Dedifferentiated amniotic fluid mesenchymal stem cell (primary cell): ENCODE measurements at regions not wholly inside any gene's neighbourhood (a gene's known extent, or its start where the extent isn't known, plus 50 kb on each side); places are given as distances from the start of the nearest gene placed in this dataset.
"Not testable (repeated sequence)": the region's sequence is repeated elsewhere in the genome, so short reads cannot be mapped to it uniquely, and the experiment has no call there.

Source experiments
- DNase-seq: peaks from one replicate; pipeline ENCODE4 v3.0.0-alpha.2; 2016; ENCODE audit errors: extremely low spot score

GRCh38 chr20:29687438-29687837 lies 1570.0 kb upstream of the DEFB115 start:
- no peak for DNase-seq

- DNase-seq = no peak
Measured at GRCh38 chr20:29689411-29690225, 1567.8 kb upstream of the DEFB115 start.

GRCh38 chr20:29690274-29690673 lies 1567.2 kb upstream of the DEFB115 start:
- DNase-seq = no peak

GRCh38 chr20:29740601-29740950 lies 1516.9 kb upstream of the DEFB115 start:
- no peak for DNase-seq

- no peak for DNase-seq
Measured at GRCh38 chr20:29740951-29741593, 1516.4 kb upstream of the DEFB115 start.

- DNase-seq = no peak
Measured at GRCh38 chr20:29741594-29741893, 1515.9 kb upstream of the DEFB115 start.

GRCh38 chr20:29741894-29742698 lies 1515.4 kb upstream of the DEFB115 start:
- no peak for DNase-seq

- DNase-seq = no peak
Measured at GRCh38 chr20:29742699-29743100, 1514.8 kb upstream of the DEFB115 start.

- DNase-seq = no peak
Measured at GRCh38 chr20:29743101-29743931, 1514.1 kb upstream of the DEFB115 start.

- no peak for DNase-seq
Measured at GRCh38 chr20:29744071-29744470, 1513.4 kb upstream of the DEFB115 start.

GRCh38 chr20:29745534-29746245 lies 1511.8 kb upstream of the DEFB115 start:
- not testable (repeated sequence) for DNase-seq

GRCh38 chr20:29750268-29750899 lies 1507.1 kb upstream of the DEFB115 start:
- DNase-seq = no peak

- not testable (repeated sequence) for DNase-seq
Measured at GRCh38 chr20:29752644-29753425, 1504.6 kb upstream of the DEFB115 start.

GRCh38 chr20:29753426-29753746 lies 1504.1 kb upstream of the DEFB115 start:
- not testable (repeated sequence) for DNase-seq

GRCh38 chr20:29753879-29754278 lies 1503.6 kb upstream of the DEFB115 start:
- not testable (repeated sequence) for DNase-seq

- DNase-seq = not testable (repeated sequence)
Measured at GRCh38 chr20:29755854-29756498, 1501.5 kb upstream of the DEFB115 start.

GRCh38 chr20:29756664-29757063 lies 1500.8 kb upstream of the DEFB115 start:
- DNase-seq = no peak

GRCh38 chr20:29761621-29762385 lies 1495.7 kb upstream of the DEFB115 start:
- not testable (repeated sequence) for DNase-seq

- DNase-seq = no peak
Measured at GRCh38 chr20:29762620-29763019, 1494.8 kb upstream of the DEFB115 start.
